GM18505 (cell line): ENCODE measurements at regions not wholly inside any gene's neighbourhood (a gene's known extent, or its start where the extent isn't known, plus 50 kb on each side); places are given as distances from the start of the nearest gene placed in this dataset.
A peak's percentile ranks its signal among the peaks of the same experiment; 100 is the strongest.

ENCODE experiments used
- ATAC-seq: cut with Tn5 transposase; IDR thresholded peaks from one replicate; pipeline ENCODE4 v1.9.1; 2021; ENCODE audit not compliant: unreplicated experiment
- POLR2A ChIP-seq: IDR thresholded peaks from 4 replicates; pipeline ENCODE4 v1.6.1; 2011; ENCODE audit warnings: borderline replicate concordance; ENCODE audit not compliant: insufficient read depth, insufficient read length; ENCODE audit errors: extremely low read depth

DNA sequence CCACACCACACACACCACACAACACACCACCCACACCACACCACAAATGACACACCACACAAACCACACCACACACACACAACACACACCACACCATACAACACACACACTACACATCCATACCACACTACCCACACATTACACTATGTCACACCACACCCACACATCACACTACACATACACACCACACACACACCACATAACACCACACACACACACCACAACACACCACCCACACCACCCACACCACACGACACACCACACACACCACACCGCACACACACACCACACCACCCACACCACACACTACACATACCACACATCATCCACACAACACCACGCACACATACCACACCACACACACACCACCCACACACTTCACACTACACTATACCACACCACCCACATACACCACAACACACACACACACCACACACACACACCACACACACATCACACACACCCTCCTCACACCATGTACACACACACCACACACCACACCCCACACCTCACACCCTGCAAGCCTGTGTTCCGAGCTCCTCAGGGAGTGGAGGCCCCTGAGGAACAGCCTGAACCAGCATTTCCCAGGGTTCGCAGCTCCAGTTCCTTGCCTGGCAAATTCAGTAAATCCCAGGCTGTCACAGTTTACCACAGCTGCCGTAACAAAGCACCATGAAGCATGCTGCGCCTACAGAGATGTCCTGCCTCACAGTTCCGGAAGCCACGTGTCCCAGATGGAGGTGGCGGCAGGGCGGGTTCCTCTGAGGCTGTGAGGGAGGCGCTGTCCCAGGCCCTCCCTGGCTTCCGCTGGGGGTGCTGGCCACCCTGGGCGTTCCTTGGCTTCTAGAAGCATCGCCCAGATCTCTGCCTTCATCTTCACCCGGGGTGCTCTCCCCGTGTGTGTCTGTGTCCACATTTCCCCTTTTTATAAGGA lies 69.8 kb upstream of the ATP5PO start:
- ATAC-seq: no peak
- TF ChIP-seq POLR2A: no peak

- no peak for TF ChIP-seq POLR2A
- no peak for ATAC-seq
These were observed 68.4 kb upstream of the ATP5PO start for GRCh38 chr21:33984021-33984481.

GRCh38 chr21:33981391-33982101 lies 65.9 kb upstream of the ATP5PO start:
- ATAC-seq: no peak
- no peak for TF ChIP-seq POLR2A

DNA sequence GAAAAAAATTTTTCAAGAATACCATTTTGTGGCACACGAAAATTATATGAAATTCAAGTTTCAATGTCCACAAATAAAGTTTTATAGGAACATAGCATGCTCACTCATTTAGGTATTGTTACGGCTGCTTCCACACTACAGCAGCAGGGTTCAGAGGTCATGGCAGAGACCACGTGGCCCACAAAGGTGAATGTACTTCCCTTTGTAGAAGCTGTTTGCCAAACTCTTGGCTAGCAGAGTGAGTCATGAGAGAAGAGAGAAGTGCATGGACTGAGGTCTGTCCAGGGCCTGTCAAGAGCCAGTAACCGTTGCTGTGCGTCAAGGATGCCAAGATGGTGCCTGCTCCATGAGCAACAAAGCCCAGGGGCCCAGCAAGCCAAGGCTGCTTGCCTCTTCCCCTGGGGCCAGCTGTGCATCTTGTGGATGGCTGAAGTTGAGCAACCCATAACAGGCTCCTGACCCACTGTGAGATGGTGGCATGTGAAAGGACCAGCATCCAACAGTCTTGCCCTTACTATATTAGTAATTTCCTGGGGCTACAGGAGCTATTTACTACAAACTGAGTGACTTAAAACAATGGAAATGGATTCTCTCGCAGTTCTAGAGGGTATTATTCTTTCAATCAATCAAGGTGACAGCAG lies 64.8 kb upstream of the ATP5PO start:
- no peak for ATAC-seq
- TF ChIP-seq POLR2A: no peak

GRCh38 chr21:33978585-33978984 lies 63.0 kb upstream of the ATP5PO start:
- TF ChIP-seq POLR2A: no peak
- no peak for ATAC-seq

DNA sequence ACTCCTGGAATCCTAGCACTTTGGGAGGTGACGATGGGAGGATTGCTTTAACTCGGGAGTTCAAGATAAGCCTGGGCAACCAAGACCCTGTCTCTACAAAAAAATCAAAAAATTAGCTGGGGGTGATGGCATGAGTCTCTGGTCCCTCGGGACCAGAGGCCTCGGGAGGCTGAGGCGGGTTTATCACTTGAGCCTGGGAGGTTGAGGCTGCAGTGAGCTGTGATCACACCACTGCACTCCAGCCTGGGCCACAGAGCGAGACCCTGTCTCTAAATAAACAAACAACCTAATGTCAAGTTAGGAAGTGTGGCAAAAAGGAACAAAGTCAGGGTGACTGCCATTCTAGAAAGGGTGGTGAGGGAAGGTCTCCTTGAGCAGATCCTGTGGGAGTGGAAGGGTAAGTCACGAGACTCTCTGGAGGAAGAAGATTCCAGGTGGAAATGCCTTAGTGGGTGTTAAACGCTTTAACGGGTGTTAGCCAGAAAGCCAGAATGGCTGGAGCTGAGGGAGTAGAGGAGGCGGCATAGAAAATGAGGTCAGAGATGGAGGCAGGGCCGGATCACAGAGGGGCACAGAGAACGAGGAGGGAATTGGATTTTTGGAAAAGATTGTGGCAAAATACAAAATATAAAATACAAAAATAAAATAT lies 62.2 kb upstream of the ATP5PO start:
- TF ChIP-seq POLR2A: no peak
- ATAC-seq: no peak

- no peak for ATAC-seq
- TF ChIP-seq POLR2A: no peak
These were observed 61.6 kb upstream of the ATP5PO start for GRCh38 chr21:33977017-33977720.

DNA sequence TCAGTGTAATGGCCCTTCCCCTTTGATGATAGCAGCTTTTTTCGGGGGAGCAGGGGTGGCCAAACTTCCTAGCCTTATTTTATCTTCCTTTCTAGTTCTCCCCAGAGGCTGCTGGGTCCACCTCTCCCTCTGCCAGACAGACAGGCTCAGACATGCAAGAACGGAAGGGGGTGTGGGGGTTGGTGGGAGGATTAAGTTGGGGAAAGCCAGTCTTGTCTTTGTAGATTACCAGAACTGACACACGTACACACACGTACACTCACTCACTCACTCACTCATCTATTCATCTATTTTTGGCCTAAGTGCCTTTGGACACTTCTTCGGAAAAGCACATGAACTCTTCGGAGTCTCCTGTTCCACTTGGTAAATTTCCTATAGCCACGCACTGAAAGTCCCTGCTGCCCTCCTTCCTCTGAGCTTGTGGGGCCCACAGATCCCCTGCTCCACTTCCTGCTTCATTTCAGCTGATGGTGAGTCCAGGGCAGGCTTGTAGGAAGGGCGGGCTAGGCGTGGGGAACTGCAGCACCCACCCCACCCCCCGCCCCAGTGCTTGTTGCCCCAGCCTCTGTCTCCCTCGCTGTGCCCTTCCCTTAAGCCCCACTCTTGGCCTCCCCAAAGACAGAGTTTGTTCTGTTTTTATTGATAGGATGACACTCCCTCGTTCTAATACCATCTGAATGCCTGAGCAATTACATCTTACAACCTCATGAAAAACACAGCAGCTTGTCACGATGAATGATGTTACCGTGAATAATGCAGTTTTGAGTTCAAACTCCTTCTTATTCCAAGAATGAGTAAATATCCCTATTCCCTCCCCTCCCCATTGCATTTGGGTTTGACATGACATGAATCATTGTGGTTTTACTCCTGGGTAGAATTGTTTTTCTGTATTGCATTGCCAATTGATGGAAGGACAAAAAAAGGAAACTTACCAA lies 60.7 kb upstream of the ATP5PO start:
- no peak for TF ChIP-seq POLR2A
- ATAC-seq: peak; percentile 42

- ATAC-seq: peak; percentile 85
- TF ChIP-seq POLR2A: peak; percentile 66
These were observed 60.0 kb upstream of the ATP5PO start for GRCh38 chr21:33975548-33976081.

DNA sequence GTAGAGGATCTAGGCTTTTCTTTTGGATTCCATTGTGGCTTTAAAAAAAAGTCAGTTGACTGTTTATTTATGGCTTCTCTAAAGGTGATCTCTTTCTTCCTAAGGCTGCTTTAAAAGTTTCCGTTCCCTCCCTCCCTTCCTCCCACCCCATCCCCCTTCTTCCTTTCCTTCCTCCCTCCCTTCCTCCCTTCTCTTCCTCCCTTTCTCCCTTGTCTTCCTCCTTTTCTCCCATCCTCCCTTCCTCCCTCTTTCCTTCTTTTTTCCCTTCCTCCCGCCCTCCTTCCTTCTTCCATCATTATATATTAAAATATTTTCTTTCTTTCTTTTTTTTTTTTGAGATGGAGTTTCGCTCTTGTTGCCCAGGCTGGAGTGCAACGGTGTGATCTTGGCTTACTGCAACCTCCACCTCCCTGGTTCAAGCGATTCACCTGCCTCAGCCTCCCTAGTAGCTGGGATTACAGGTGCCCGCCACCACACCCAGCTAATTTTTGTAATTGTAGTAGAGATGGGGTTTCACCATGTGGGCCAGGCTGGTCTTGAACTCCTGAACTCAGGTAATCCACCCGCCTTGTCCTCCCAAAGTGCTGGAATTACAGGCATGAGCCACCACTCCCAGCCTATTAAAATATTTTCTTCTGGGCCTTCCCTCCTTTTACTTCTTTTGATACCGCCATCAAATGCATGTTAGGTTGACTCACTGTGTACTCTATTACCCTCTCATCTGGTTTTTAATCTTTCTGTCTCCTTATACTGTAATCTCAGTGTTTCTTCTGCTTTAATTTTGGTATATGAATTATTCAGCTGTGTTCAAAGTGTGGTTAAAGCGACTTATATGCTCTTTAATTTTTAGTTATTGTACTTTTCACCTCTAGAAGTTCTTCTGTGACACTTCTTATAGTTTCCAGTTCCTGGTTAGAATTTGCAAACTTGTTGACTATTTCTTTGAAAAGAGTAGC lies 59.2 kb upstream of the ATP5PO start:
- TF ChIP-seq POLR2A: no peak

More for the DNA sequence above, 59.2 kb upstream of the ATP5PO start:
- ATAC-seq: no peak
